ENCODE measurements at regions not wholly inside any gene's neighbourhood (a gene's known extent, or its start where the extent isn't known, plus 50 kb on each side); places are given as distances from the start of the nearest gene placed in this dataset.

DNA sequence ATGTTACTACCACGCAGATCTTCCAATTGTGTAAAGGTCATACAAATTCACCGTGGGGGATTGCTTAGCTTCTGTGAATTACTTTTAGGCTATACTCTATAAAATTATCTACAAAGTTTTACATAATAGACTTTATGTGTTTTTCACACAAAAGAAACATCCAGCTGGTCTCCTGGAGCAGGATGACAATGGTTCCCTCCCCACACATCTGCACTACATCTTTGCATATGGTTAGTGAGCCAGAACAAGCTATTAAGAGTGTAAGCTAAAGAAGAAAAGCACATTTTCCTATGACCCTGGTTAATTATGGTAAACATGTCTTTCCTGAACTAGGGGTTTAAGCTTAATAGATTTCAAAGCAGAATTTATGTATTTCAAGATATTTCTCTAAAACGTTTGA is 295.1 kb downstream of the ASXL3 start:
- TF ChIP-seq REST (IDR thresholded peaks at IDR 0.05; ENCODE audit: insufficient read depth in 1 of 2, low read depth in 2 of 2, low read length in 1 of 2) (no peak), POLR2AphosphoS5 (IDR thresholded peaks at IDR 0.05; ENCODE audit: low read depth, low read length) (no peak), SIN3A (IDR thresholded peaks at IDR 0.05; ENCODE audit: borderline replicate concordance, insufficient read depth, low read depth, low read length) (no peak), TCF7L2 (IDR thresholded peaks at IDR 0.05; ENCODE audit: low read depth, low read length) (no peak)
- TF ChIP-seq, protein P1, sequence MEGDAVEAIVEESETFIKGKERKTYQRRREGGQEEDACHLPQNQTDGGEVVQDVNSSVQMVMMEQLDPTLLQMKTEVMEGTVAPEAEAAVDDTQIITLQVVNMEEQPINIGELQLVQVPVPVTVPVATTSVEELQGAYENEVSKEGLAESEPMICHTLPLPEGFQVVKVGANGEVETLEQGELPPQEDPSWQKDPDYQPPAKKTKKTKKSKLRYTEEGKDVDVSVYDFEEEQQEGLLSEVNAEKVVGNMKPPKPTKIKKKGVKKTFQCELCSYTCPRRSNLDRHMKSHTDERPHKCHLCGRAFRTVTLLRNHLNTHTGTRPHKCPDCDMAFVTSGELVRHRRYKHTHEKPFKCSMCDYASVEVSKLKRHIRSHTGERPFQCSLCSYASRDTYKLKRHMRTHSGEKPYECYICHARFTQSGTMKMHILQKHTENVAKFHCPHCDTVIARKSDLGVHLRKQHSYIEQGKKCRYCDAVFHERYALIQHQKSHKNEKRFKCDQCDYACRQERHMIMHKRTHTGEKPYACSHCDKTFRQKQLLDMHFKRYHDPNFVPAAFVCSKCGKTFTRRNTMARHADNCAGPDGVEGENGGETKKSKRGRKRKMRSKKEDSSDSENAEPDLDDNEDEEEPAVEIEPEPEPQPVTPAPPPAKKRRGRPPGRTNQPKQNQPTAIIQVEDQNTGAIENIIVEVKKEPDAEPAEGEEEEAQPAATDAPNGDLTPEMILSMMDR (IDR thresholded peaks at IDR 0.05): no peak
- no peaks in the 10 kb centered on the region for H3K27me3 ChIP-seq (ENCODE audit: control insufficient read depth, insufficient read depth, low read length)
- ChIA-PET CTCF (no interaction called here), POLR2A (no interaction called here)
- no peaks in the 10 kb centered on the region for H3K4me1 ChIP-seq (ENCODE audit: control insufficient read depth, insufficient read depth, low read length)
- H3K9me3 ChIP-seq (ENCODE audit: control insufficient read depth, insufficient read depth, low read depth, low read length): 0 out of 2 replicates have a peak, but pooled peaks cover 3% of the 10 kb centered on the region
- ATAC-seq: no peak
- intact Hi-C loops (cut with micrococcal nuclease; ENCODE audit: unreplicated experiment) (no loop called here), in situ Hi-C loops (cut with HindIII; ENCODE audit: low pct_unique_long_range_greater_than_20kb, low sequenced_read_pairs) (no loop called here)
- no peak overlapping the region for H3K27ac ChIP-seq (ENCODE audit: low read length)
- H3K4me3 ChIP-seq (ENCODE audit: low read depth in 2 of 2, low read length in 2 of 2): no peak overlapping the region
- DNase-seq (ENCODE audit: low read depth, low spot score): no peak
- H3K36me3 ChIP-seq (ENCODE audit: control insufficient read depth, insufficient read depth, low read length): no peaks in the 10 kb centered on the region
- BruUV-seq (replicated peaks): no TSS peak

- no TSS peak for BruUV-seq (replicated peaks)
- intact Hi-C loops (cut with micrococcal nuclease; ENCODE audit: unreplicated experiment) (no loop called here), in situ Hi-C loops (cut with HindIII; ENCODE audit: low pct_unique_long_range_greater_than_20kb, low sequenced_read_pairs) (no loop called here)
- CTCF ChIA-PET: no interaction called here
- H3K4me1 ChIP-seq (ENCODE audit: control insufficient read depth, insufficient read depth, low read length): no peaks in the 10 kb centered on the region
- POLR2A ChIA-PET: no interaction called here
- no peaks in the 10 kb centered on the region for H3K27me3 ChIP-seq (ENCODE audit: control insufficient read depth, insufficient read depth, low read length)
- ATAC-seq: no peak
- H3K9me3 ChIP-seq (ENCODE audit: control insufficient read depth, insufficient read depth, low read depth, low read length): peaks cover 3% of the 10 kb centered on the region; the same call in 1 of the 2 replicates
- H3K4me3 ChIP-seq (ENCODE audit: low read depth in 2 of 2, low read length in 2 of 2): no peak overlapping the region
- H3K36me3 ChIP-seq (ENCODE audit: control insufficient read depth, insufficient read depth, low read length): no peaks in the 10 kb centered on the region
- H3K27ac ChIP-seq (ENCODE audit: low read length): no peak overlapping the region
- TF ChIP-seq, protein P1 (IDR thresholded peaks at IDR 0.05): no peak
- no peak for TF ChIP-seq TCF7L2 (IDR thresholded peaks at IDR 0.05; ENCODE audit: low read depth, low read length)
- no peak for TF ChIP-seq SIN3A (IDR thresholded peaks at IDR 0.05; ENCODE audit: borderline replicate concordance, insufficient read depth, low read depth, low read length)
- TF ChIP-seq REST (IDR thresholded peaks at IDR 0.05; ENCODE audit: insufficient read depth in 1 of 2, low read depth in 2 of 2, low read length in 1 of 2): no peak
- TF ChIP-seq POLR2AphosphoS5 (IDR thresholded peaks at IDR 0.05; ENCODE audit: low read depth, low read length): no peak
- DNase-seq (ENCODE audit: low read depth, low spot score): no peak
Measured at GRCh38 chr18:33871363-33872025, 293.5 kb downstream of the ASXL3 start.
